ENCODE measurements at regions not wholly inside any gene's neighbourhood (a gene's known extent, or its start where the extent isn't known, plus 50 kb on each side); places are given as distances from the start of the nearest gene placed in this dataset.

DNA sequence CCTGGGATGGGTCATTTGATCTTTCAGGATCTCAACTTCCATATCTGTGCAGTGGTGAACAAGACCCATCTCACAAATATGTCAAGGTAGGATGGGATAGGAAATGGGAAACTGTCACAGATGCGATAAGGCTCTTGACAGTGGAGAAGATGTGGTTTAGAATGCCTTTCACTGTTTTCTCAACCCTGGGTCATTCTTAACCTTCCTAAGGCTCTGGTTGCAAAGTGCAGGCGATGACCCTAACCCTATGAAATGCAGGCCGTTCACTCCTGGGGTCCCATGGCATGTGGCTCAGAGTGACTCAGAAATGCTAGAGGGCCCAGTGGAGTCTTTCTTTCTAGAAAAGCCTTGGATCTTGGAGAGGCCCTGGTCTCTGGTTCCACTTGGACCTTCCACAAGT lies 61.7 kb downstream of the FOXA2 start:
- TF ChIP-seq, protein P1, sequence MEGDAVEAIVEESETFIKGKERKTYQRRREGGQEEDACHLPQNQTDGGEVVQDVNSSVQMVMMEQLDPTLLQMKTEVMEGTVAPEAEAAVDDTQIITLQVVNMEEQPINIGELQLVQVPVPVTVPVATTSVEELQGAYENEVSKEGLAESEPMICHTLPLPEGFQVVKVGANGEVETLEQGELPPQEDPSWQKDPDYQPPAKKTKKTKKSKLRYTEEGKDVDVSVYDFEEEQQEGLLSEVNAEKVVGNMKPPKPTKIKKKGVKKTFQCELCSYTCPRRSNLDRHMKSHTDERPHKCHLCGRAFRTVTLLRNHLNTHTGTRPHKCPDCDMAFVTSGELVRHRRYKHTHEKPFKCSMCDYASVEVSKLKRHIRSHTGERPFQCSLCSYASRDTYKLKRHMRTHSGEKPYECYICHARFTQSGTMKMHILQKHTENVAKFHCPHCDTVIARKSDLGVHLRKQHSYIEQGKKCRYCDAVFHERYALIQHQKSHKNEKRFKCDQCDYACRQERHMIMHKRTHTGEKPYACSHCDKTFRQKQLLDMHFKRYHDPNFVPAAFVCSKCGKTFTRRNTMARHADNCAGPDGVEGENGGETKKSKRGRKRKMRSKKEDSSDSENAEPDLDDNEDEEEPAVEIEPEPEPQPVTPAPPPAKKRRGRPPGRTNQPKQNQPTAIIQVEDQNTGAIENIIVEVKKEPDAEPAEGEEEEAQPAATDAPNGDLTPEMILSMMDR (optimal IDR thresholded peaks at IDR 0.05 in 1 of 3, IDR thresholded peaks at IDR 0.05 in 1 of 3, conservative IDR thresholded peaks at IDR 0.05 in 1 of 3; ENCODE audit: extremely low read depth in 1 of 3, insufficient read depth in 2 of 3, low read length in 3 of 3) = no peak
- no peak for TF ChIP-seq EZH2 (IDR thresholded peaks at IDR 0.05; ENCODE audit: low read length)
